Epidermal melanocyte (primary cell): ENCODE measurements at regions not wholly inside any gene's neighbourhood (a gene's known extent, or its start where the extent isn't known, plus 50 kb on each side); places are given as distances from the start of the nearest gene placed in this dataset.
"Not testable (repeated sequence)": the region's sequence is repeated elsewhere in the genome, so short reads cannot be mapped to it uniquely, and the experiment has no call there.

Experiments used
- DNase-seq: peaks from one replicate; pipeline ENCODE4 v3.0.0; 2011; ENCODE audit warnings: low spot score; ENCODE audit not compliant: insufficient read length

DNA sequence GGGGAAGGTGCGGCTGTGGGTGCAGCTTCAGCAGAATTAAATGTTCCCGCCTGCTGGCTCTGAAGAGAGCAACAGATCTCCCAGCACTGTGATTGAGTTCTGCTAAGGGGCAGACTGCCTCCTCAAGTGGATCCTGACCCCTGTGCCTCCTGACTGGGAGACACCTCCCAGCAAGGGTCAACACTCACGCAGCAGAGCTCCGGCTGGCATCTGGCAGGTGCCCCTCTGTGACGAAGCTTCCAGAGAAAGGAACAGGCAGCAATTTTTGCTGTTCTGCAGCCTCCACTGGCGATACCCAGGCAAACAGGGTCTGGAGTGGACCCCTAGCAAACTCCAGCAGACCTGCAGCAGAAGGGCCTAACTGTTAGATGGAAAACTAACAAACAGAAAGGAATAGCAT is 454.3 kb upstream of the MIR17HG start:
- not testable (repeated sequence) for DNase-seq

DNA sequence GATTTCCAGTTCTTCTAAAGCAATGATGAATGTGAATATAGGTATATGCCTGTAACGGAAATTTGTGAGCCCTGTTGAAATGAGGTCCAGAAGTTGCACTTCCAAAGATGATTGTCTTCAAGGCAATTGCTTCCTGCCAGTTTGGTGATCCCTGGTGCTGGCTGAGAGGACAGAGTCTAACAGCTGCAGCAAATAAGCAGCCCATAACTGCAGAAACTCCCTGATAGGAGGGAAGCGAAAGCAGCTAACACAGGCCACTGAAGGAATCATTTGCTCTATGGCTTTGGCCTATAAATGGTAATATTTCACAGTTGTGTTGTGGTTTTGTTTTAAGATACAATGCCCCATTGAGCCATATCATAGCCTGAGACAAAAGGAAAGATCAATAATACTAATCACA is 451.5 kb upstream of the MIR17HG start:
- DNase-seq, result no peak

DNA sequence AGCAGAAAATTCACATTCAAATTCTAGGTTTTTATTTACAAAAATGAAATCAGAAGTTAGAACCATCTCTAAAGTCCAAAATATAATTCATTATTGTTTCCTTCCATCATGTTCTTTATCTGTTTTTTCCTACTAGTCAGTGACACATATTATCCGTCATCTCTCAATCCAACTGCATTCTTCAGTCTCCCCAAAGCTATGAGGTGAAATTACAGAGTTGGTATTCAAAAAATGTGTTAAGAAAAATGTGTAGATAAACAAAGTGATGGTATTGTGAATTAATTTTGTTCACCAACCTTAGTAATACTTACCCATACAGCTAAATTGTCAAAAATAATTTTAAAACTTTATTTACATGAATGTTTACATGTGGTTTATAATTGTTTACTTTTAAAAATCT is 448.7 kb upstream of the MIR17HG start:
- DNase-seq, result no peak

DNA sequence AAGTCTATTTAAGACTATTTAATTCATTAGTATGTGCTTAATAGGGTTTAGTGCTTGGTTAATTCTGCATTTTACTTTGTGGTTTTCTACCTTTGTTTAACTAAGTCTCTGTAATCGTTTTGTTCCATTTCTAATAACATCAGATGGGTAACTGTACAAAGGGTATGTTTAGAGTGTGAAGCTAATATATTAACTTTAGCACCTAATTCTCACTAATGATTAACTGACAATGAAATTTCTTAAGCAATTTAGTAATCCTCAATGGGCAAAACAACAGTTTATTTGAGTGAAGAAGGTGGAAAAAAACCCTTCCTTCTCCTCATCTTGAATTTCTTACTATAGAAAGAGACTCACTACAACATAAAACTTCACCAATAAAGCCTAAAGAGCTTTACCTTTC is 448.1 kb upstream of the MIR17HG start:
- DNase-seq, result no peak

DNA sequence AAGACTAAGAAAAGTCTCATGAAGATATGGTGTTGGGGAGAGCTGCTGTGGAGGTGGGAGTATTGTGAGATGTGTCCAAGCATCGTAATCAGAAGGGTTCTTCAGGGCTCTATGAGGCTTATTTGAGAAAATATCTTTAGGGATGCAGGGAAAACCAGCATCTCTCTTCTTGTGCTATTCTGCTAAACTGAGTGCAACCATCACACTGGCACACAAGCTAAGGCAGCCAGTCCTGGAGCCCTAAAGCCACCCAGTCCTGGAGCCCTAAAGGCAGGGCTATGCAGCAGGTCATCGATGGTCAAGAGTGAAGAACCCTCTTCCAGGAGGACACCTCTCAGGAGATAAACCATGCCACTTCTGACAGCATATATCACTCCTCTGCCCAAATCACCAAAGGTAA is 445.2 kb upstream of the MIR17HG start:
- DNase-seq, result no peak

DNA sequence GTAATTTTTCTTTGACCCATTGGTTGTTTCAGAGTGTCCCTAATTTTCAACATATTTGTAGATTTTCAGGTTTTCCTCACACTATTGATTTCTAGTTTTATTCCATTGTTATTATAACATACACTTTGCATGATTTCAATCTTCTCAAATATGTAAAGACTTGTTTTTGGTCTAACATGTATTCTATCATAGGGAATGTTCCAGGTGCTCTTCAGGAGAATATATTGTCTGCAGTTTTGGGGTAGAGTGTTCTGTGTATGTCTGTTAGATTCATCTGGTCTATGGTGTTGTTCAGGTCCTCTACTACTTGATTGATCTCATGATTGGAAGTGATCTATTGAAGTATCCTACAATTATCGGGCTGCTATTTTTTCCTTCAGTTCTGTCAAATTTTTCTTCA is 440.9 kb upstream of the MIR17HG start:
- DNase-seq, result no peak

DNA sequence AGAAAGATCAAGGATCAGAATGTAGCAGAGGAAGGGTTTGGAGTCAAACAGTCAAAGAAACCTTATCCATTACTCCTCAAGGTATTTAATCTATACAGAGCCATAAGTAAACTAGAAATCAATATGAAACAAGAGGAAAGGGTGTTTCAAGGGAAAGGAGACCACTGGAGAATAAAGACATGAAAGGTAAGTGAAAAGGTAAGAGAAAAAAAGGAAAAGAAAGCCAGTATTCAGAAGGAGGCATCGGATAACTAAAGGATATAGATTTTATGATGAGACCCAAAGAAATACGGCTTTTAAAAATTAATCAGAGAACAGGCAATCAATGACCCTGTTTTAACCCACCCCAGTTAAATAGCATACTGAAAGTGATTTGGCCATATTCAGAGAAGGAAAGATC is 438.7 kb upstream of the MIR17HG start:
- DNase-seq, result no peak

DNA sequence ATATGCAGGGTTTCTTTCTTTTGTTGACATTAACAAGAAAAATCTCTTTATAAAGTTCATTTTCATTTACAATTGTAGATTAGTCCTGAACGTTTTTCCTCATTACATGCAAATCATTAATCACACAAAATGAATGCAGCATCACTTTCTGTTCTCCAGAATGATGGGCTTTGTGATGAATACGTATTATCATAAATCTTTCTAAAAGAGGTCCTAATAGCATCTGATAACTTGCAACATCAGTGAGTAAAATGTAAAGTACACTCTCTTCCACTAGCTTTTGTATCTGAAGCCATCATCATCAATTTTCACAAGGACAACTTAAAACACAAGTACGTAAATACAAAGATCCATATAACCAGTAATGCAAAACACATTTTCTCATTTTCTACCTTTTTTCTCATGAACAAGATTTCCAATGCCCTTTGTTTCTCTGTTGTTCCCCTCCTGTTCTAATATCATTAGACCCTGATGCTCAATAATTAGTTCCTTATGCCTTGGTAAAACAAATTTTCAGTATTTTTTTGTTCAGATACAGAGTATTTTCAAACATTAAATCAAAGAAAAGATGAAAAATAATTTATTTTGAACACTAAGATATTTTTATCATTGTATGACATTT is 437.4 kb upstream of the MIR17HG start:
- no peak for DNase-seq

DNA sequence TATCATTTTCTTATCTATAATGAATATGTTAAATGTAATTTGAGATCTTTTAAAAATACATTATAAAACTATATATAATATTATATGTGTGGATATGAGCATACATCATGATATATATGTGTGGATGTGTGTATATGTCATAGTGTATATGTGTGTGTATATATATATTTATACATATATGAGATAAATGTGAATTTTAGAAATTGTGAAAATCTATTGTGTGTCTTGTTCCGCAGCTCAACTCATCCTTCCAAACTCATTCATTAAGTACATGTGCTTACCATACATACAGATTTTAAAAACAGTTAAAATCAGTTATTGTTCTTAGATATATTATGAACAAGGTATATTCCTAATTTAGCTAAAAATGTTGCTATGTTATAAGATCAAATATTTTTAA is 435.2 kb upstream of the MIR17HG start:
- DNase-seq, result no peak

DNA sequence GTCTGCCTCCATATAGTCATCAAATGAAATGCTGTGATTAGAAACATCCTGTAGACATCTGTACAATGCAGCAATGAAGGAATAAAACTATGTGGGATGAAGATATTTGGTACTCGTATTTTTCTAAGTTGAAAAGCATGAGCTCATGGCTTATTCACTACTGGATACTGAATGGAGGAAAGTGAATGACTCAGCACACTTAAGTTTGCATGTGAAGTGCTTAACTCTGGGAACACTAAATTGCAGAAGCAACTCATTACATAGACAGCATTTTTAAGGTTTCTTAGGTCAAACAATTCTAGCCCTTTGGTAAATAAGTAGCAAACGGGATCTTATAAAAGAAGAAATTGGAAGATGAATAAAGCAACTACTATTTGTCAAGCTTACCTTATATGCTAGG is 429.0 kb upstream of the MIR17HG start:
- DNase-seq, result no peak

DNA sequence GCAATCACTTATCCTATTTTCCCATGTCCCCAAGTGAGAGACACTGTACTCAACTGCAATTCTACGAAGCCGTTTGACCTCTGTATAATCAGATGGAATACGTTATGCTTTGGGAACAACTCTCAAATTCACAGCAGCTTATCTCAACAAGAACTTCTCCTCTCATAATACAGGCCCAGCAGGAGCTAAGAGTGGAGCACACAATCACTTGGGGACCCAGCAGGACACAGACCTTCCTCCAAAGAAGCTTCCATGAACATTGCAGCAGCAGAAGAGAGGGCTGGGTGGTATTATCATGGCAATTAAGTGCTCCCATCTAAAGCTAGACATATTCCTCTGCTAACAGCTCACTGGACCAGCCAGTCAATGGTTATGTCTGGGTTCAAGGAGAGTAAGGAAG is 428.3 kb upstream of the MIR17HG start:
- DNase-seq, result no peak

DNA sequence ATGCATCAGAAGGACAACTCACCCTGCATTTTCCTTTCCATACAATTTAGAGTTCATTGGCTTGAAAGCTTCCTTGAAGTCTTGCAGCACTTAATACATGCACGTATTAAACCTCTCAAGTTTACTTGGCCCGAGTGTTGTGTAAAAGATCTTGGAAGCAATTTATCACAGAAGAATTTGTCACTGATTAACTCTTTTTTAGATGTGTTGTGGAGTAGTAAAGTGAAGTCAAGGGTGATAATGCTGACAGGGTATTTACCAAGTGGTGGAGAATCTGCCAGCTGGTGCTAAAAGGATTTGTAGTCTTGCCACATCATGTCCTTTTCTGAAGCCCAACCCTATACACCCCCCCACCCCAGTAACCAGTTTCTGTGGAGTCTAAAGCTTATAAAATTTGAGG is 421.0 kb upstream of the MIR17HG start:
- DNase-seq, result no peak

DNA sequence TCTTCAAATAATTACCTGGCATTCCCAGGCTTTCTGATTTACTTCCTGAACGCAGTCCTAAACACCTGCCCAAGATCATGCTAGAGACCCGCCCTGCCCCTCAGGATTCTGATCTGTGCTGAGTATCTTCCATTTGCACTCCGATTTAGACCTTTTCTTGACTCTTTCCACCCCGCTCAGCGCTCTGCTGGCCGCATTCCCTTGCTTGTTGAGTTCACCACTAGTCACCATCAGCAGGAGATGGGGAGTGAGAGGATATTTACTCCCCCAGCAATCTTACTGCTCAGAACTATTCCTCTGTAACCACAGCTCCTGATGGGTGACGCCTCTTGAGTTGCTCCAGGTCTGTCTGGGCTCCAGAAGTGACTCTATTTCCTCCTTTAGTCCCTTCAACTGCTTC is 419.4 kb upstream of the MIR17HG start:
- DNase-seq, result no peak

DNA sequence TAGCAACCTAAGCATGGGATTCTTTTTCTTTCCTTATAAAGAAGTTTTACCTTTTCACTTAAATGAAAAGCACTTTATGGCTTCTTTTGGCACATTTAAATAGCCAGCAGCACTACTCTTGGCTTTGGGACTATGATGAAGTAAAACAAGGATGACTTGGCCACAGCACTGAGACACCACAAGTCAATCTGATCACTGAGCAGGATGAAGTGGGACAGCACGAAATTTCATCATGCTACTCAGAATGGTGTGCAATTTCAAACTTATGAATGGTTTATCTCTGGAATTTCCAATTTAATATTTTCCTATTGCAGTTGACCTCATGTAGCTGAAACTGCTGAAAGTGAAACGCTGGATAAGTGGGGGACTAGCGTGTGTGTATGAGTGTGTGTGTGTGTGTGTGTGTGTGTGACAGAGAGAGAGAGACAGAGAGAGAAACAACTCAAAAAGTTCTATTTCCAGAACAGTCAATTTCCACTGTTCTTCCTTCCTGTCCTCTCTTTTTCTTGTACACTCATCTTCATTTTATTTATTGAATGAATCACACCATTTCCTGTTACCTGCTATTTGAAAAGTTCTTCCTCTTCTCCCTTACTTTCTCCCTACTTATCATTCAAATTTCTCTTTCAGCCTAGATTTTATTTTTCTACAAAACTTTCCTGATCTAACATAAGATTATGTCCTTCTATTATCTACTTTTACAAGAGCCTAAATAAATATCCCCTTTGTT is 414.2 kb upstream of the MIR17HG start:
- DNase-seq, result no peak

DNA sequence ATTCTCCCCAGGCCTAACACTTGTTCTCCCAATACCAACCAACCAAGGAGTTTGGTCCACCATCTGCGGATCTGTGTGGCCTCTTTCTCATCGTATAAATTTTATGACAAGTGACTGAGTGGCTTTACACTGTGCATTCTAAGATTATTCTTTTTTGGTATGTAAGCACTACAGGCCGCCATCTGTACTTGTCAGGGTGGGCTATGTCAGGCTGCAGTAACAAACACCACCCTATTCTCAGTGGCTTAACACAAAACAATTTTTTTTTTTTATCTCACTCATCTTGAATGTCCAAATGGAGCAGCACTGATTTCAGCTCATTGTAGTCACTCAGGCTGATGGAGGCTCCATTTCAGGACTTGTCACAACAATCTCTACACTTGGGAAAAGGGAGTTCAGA is 412.7 kb upstream of the MIR17HG start:
- DNase-seq, result no peak

DNA sequence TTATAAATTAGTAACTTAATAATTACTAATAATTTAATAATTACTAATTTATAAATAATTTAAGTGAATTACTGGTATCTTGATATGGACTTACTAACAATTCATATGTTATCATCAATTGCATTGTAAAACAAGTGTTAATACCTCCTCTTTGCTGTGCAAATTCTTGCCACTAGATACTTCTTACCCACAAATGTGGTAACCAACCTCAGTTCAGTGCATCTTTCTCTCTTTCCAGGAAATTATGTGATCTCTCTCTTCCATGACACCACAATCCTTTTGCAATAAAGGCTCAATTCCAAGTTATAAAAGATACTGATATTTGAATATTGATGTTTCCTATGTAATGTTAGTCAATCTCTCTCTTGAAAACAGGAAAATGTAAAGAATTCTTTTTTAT is 408.6 kb upstream of the MIR17HG start:
- no peak for DNase-seq

DNA sequence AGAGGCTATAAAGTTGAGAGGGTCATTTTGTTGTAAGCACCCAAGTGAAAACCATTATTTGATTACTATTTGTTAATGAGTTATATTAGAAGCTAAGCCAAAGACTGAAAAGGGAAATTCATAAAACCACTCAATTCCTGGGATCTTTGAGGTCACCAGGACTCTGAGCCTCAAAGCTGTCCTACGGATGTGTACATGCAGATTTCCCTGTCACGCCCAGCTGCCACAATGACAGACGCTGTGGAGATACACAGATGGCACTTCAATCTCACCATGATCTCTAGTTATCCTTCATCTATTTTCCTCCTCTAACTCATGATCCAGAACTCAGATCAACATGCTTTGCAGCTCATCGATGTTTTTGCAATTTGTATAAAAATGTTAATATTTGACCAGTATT is 403.5 kb upstream of the MIR17HG start:
- no peak for DNase-seq

DNA sequence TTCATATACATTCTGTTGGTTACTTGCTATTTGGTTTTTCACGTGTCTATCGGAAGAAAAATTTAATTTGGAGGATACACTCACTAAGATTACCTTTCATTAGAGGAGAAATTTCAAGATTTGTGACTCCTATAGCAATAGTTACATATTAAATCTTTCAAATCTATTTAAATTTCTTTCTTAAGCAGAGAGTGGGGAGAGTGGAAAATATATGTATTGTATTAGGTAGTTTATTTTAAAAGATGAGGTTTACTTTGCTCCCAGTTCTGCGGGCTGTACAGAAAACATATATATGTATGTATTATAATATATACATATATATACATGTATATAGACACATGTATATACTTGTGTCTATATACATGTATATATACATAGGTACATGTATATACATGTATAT is 402.3 kb upstream of the MIR17HG start:
- DNase-seq, result not testable (repeated sequence)

DNA sequence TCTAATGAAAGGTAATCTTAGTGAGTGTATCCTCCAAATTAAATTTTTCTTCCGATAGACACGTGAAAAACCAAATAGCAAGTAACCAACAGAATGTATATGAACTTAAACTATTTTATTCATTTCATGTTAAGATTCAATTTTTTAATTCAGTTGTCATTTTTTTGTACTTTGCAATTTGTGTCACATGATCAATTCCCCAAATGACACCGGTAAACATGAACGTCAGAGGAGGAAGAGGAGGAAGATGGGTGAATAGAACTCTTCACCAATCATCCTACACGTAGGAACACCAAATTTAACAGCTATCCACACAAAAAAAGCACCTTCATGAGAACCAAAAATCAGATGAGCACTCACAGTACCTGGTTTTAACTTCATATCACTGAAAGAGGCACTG is 401.4 kb upstream of the MIR17HG start:
- DNase-seq, result not testable (repeated sequence)

DNA sequence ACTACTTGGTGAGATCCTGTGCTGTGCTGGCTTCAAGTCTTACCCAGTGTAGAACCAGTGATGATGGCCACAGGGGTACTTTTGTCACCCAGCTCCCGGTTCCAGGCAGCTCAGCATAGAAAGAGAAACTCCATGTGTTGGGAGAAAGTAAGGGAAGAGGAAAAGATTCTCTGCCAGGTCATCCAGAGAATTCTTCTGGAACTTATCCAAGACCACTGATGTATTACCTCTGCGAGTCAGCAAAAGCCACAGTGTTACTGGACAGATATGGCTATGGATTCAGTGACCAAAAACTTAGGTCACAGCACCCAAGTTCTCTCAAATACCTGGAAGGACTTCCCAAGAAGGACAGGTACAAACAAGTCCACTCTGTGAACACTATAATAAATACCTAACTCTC is 399.5 kb upstream of the MIR17HG start:
- no peak for DNase-seq

DNA sequence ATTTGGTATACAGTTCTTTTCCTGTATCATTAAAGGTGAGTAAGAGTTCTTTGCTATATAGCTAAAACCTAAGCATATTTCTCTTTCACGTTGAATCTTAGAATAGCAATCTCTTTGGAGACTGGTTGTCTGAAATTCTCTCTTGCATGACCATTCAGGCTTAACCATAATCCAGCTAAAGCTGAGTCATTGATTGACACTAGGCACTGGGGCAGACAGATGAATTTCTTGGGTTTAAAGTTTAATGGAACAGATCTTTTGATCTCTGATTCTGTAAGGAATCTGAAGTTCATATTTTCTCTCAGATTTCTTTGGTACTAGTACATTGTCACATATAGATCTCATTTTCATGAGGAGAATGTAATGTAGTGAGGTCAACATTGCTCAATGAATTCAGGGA is 397.3 kb upstream of the MIR17HG start:
- no peak for DNase-seq

DNA sequence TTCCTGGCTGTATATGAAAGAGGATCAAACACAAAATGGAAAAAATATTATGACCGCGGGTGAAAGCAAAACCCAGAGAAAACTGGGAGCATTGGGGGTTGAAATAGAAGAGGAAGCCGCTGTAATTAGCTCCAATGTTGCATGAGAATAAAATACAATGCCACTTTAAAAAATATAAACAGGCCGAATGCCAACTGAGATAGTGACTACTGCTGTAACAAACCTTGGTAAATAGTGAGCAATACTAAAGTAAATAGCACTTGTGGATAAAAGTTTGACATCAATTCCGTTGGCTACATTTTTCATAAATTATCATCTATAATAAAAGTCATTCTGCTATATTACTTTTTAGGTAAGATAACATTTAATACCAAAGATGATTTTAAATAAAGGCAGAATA is 395.8 kb upstream of the MIR17HG start:
- no peak for DNase-seq

DNA sequence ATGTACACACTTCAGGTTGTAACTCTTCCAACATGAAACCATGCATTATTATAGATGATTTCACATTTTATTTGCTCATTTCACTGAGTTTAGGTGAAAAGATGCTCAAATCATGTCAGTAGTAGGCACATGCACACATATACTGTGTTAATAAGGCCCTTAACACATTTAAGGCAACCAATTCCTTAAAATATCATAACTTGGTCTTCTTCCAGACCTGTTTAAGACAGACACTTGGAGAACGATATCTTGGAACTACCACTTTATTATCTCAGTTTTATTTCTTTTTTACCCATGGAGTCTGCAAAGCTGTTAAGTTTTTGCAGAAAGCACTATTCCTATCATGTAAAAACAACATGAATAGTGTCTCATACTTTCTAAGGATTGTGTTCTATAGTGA is 395.2 kb upstream of the MIR17HG start:
- no peak for DNase-seq
